ENCODE measurements at regions not wholly inside any gene's neighbourhood (a gene's known extent, or its start where the extent isn't known, plus 50 kb on each side); places are given as distances from the start of the nearest gene placed in this dataset.
"Not testable (repeated sequence)": the region's sequence is repeated elsewhere in the genome, so short reads cannot be mapped to it uniquely, and the experiment has no call there.

- no peak for DNase-seq
Measured at GRCh38 chr1:30450818-30451233, 272.6 kb downstream of the MATN1 start.

- no peak for DNase-seq
Measured at GRCh38 chr1:30450148-30450817, 273.1 kb downstream of the MATN1 start.

GRCh38 chr1:30449428-30450147, 273.8 kb downstream of the MATN1 start:
- DNase-seq: no peak

- DNase-seq: no peak
Measured at GRCh38 chr1:30449003-30449402, 274.4 kb downstream of the MATN1 start.

- no peak for DNase-seq
Measured at GRCh38 chr1:30447701-30448100, 275.7 kb downstream of the MATN1 start.

GRCh38 chr1:30447080-30447479, 276.3 kb downstream of the MATN1 start:
- no peak for DNase-seq

GRCh38 chr1:30446508-30446907, 276.9 kb downstream of the MATN1 start:
- DNase-seq: no peak

GRCh38 chr1:30446095-30446494, 277.3 kb downstream of the MATN1 start:
- DNase-seq: no peak

GRCh38 chr1:30445449-30445848, 277.9 kb downstream of the MATN1 start:
- no peak for DNase-seq

- no peak for DNase-seq
Measured at GRCh38 chr1:30444850-30445249, 278.5 kb downstream of the MATN1 start.

- no peak for DNase-seq
Measured at GRCh38 chr1:30444401-30444800, 279.0 kb downstream of the MATN1 start.

- DNase-seq: not testable (repeated sequence)
Measured at GRCh38 chr1:30438274-30438673, 285.1 kb downstream of the MATN1 start.

GRCh38 chr1:30437059-30437576, 286.3 kb downstream of the MATN1 start:
- no peak for DNase-seq

- DNase-seq: no peak
Measured at GRCh38 chr1:30427545-30427944, 295.8 kb downstream of the MATN1 start.

GRCh38 chr1:30425046-30425445, 298.3 kb downstream of the MATN1 start:
- no peak for DNase-seq

- DNase-seq: no peak
Measured at GRCh38 chr1:30423570-30423969, 299.8 kb downstream of the MATN1 start.

- no peak for DNase-seq
Measured at GRCh38 chr1:30422251-30422650, 301.1 kb downstream of the MATN1 start.

GRCh38 chr1:30420519-30421050, 302.8 kb downstream of the MATN1 start:
- DNase-seq: no peak

- no peak for DNase-seq
Measured at GRCh38 chr1:30419831-30420230, 303.6 kb downstream of the MATN1 start.

GRCh38 chr1:30418939-30419720, 304.3 kb downstream of the MATN1 start:
- no peak for DNase-seq

GRCh38 chr1:30418061-30418938, 305.1 kb downstream of the MATN1 start:
- DNase-seq: no peak

GRCh38 chr1:30417701-30418046, 305.7 kb downstream of the MATN1 start:
- DNase-seq: no peak
